ENCODE measurements at regions not wholly inside any gene's neighbourhood (a gene's known extent, or its start where the extent isn't known, plus 50 kb on each side); places are given as distances from the start of the nearest gene placed in this dataset.

- TF ChIP-seq ZNF394 (tag by site-specific recombination; IDR thresholded peaks at IDR 0.05; ENCODE audit: borderline replicate concordance) (no peak), ZNF521 (tag by site-specific recombination; IDR thresholded peaks at IDR 0.05) (no peak), GLIS1 (tag by site-specific recombination; IDR thresholded peaks at IDR 0.05) (no peak), ZNF513 (tag by site-specific recombination; IDR thresholded peaks at IDR 0.05) (no peak), ZNF830 (tag by site-specific recombination; IDR thresholded peaks at IDR 0.05; ENCODE audit: low read depth) (no peak), PRDM4 (tag by site-specific recombination; IDR thresholded peaks at IDR 0.05) (no peak), ZNF362 (tag by site-specific recombination; IDR thresholded peaks at IDR 0.05) (no peak), ZNF404 (tag by site-specific recombination; IDR thresholded peaks at IDR 0.05) (no peak), ZNF26 (tag by site-specific recombination; IDR thresholded peaks at IDR 0.05) (no peak), ZNF391 (tag by site-specific recombination; IDR thresholded peaks at IDR 0.05; ENCODE audit: borderline replicate concordance, low read depth) (no peak), ZNF791 (tag by site-specific recombination; IDR thresholded peaks at IDR 0.05) (no peak), ZNF514 (tag by site-specific recombination; IDR thresholded peaks at IDR 0.05) (no peak), EGR2 (tag by site-specific recombination; IDR thresholded peaks at IDR 0.05; ENCODE audit: low read depth) (no peak), SETDB1 (IDR thresholded peaks at IDR 0.05; ENCODE audit: insufficient read length, low read length) (no peak), ZSCAN16 (tag by site-specific recombination; IDR thresholded peaks at IDR 0.05) (no peak), KLF9 (tag by site-specific recombination; IDR thresholded peaks at IDR 0.05; ENCODE audit: low read depth) (no peak)
- no peak overlapping the region for H3K4me3 ChIP-seq (ENCODE audit: low read depth, low read length)
- 0 out of 2 replicates have a peak, but pooled peaks cover 2% of the 10 kb centered on the region for H3K4me1 ChIP-seq (ENCODE audit: control insufficient read depth, insufficient read depth, low read length)
- no peak overlapping the region for H3K27ac ChIP-seq (ENCODE audit: extremely low read depth, low read depth, low read length)
- no peaks in the 10 kb centered on the region for H3K9me3 ChIP-seq (ENCODE audit: control insufficient read depth, insufficient read depth, low read depth, low read length)
- H3K36me3 ChIP-seq (ENCODE audit: control insufficient read depth in 2 of 2, insufficient read depth in 1 of 2, low read length in 2 of 2): no peaks in the 10 kb centered on the region
- ChIA-PET POLR2A (interaction anchor here (0.6 kb wide), 1 partner anchor 528 kb away, joined by 3 read pairs; no protein-coding TSS in a partner anchor), CTCF (no interaction called here)
These were observed 561.3 kb downstream of the FGF9 start for GRCh38 chr13:22232186-22232585.

GRCh38 chr13:22235285-22235949 is 564.5 kb downstream of the FGF9 start:
- H3K4me1 ChIP-seq (ENCODE audit: control insufficient read depth, insufficient read depth, low read length): 0 out of 2 replicates have a peak, but pooled peaks cover 2% of the 10 kb centered on the region
- H3K27ac ChIP-seq (ENCODE audit: extremely low read depth, low read depth, low read length): no peak overlapping the region
- POLR2A ChIA-PET: no interaction called here
- H3K4me3 ChIP-seq (ENCODE audit: low read depth, low read length): no peak overlapping the region
- H3K36me3 ChIP-seq (ENCODE audit: control insufficient read depth in 2 of 2, insufficient read depth in 1 of 2, low read length in 2 of 2): no peaks in the 10 kb centered on the region
- H3K9me3 ChIP-seq (ENCODE audit: control insufficient read depth, insufficient read depth, low read depth, low read length): no peaks in the 10 kb centered on the region
- CTCF ChIA-PET: no interaction called here
- no peak for TF ChIP-seq ZNF148 (tag by site-specific recombination; IDR thresholded peaks at IDR 0.05; ENCODE audit: borderline replicate concordance)
- TF ChIP-seq ZNF837 (tag by site-specific recombination; IDR thresholded peaks at IDR 0.05): no peak
- TF ChIP-seq KLF10 (tag by site-specific recombination; IDR thresholded peaks at IDR 0.05): no peak
- TF ChIP-seq ZNF335 (tag by site-specific recombination; conservative IDR thresholded peaks at IDR 0.05): 0 out of 2 replicates have a peak, but pooled peaks have one; percentile 18
- no peak for TF ChIP-seq HIC1 (tag by site-specific recombination; IDR thresholded peaks at IDR 0.05)
- no peak for TF ChIP-seq ZNF214 (tag by site-specific recombination; IDR thresholded peaks at IDR 0.05; ENCODE audit: borderline replicate concordance)
- no peak for TF ChIP-seq ZNF302 (tag by site-specific recombination; IDR thresholded peaks at IDR 0.05; ENCODE audit: low read depth)
- no peak for TF ChIP-seq ZNF658 (tag by site-specific recombination; IDR thresholded peaks at IDR 0.05)
